ENCODE measurements at regions not wholly inside any gene's neighbourhood (a gene's known extent, or its start where the extent isn't known, plus 50 kb on each side); places are given as distances from the start of the nearest gene placed in this dataset.
"Not testable (repeated sequence)": the region's sequence is repeated elsewhere in the genome, so short reads cannot be mapped to it uniquely, and the experiment has no call there.

DNA sequence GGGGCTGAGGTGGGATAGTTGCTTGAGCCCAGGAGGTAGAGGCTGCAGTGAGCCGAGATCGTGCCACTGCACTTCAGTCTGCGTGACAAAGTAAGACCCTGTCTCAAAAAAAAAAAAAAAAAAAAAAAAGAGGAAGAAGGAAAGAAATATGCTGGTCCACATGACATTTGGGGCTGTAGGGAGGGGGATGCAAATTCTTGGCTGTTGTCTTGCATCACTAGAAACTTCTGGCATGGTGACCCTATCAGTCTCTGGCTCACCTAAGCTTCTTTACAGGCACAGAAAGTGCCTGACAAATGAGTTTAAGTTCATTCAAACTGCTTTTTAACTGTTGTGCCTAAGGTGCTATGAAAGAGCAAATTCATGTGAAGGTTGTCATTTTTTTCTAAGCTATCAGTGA is 93.5 kb downstream of the NBPF8 start:
- H3K4me1 ChIP-seq (replicated peaks in 1 of 2; ENCODE audit: control insufficient read depth in 2 of 2, insufficient read depth in 2 of 2, low read length in 2 of 2); H3K79me2 ChIP-seq (ENCODE audit: control insufficient read depth, insufficient read depth, low read length); H3K9me1 ChIP-seq (ENCODE audit: control insufficient read depth, insufficient read depth, low read length); H3K4me3 ChIP-seq; H3K27ac ChIP-seq (ENCODE audit: extremely low read depth, low read depth, low read length); POLR2A ChIA-PET; H3K9ac ChIP-seq (ENCODE audit: insufficient read depth in 1 of 2, low read depth in 2 of 2, low read length in 2 of 2); BruUV-seq (replicated peaks); H2AFZ ChIP-seq (ENCODE audit: low read depth, low read length); ATAC-seq; CTCF ChIA-PET (ENCODE audit: low intra/inter-chr PET ratio); in situ Hi-C loops (cut with MboI); H3K4me2 ChIP-seq (ENCODE audit: insufficient read depth, low read length); DNase-seq (ENCODE audit: extremely low read depth in 1 of 4, low spot score in 3 of 4); H4K20me1 ChIP-seq (replicated peaks; ENCODE audit: control insufficient read depth, insufficient read depth, low read length); H3K9me3 ChIP-seq (replicated peaks; ENCODE audit: control insufficient read depth, insufficient read depth, low read depth, low read length); FAIRE-seq; intact Hi-C loops (cut with micrococcal nuclease); H3K27me3 ChIP-seq (ENCODE audit: control insufficient read depth in 2 of 2, insufficient read depth in 2 of 2, low read length in 2 of 2): not testable (repeated sequence)
- 96% methylated on average over 3 of the region's 3 CpGs for WGBS (ENCODE audit: insufficient coverage, low coverage, missing lambda C conversion rate)
- H3K36me3 ChIP-seq (ENCODE audit: control insufficient read depth, insufficient read depth, low read length): peaks cover 21% of the 10 kb centered on the region; the same call in 1 of the 3 replicates

GRCh38 chr1:120509258-120509657 is 94.4 kb downstream of the NBPF8 start:
- in situ Hi-C loops (cut with MboI); DNase-seq (ENCODE audit: extremely low read depth in 1 of 4, low spot score in 3 of 4); FAIRE-seq; CTCF ChIA-PET (ENCODE audit: low intra/inter-chr PET ratio); H3K9me3 ChIP-seq (replicated peaks; ENCODE audit: control insufficient read depth, insufficient read depth, low read depth, low read length); intact Hi-C loops (cut with micrococcal nuclease); H3K9me1 ChIP-seq (ENCODE audit: control insufficient read depth, insufficient read depth, low read length); H3K9ac ChIP-seq (ENCODE audit: insufficient read depth in 1 of 2, low read depth in 2 of 2, low read length in 2 of 2); H3K4me3 ChIP-seq; H3K79me2 ChIP-seq (ENCODE audit: control insufficient read depth, insufficient read depth, low read length); H3K4me1 ChIP-seq (replicated peaks in 1 of 2; ENCODE audit: control insufficient read depth in 2 of 2, insufficient read depth in 2 of 2, low read length in 2 of 2); BruUV-seq (replicated peaks); H4K20me1 ChIP-seq (replicated peaks; ENCODE audit: control insufficient read depth, insufficient read depth, low read length); H2AFZ ChIP-seq (ENCODE audit: low read depth, low read length); H3K27me3 ChIP-seq (ENCODE audit: control insufficient read depth in 2 of 2, insufficient read depth in 2 of 2, low read length in 2 of 2); ATAC-seq; H3K4me2 ChIP-seq (ENCODE audit: insufficient read depth, low read length); H3K27ac ChIP-seq (ENCODE audit: extremely low read depth, low read depth, low read length); POLR2A ChIA-PET: not testable (repeated sequence)
- no CpG with 5 or more reads among the region's 5 CpGs for WGBS (ENCODE audit: insufficient coverage, low coverage, missing lambda C conversion rate)
- H3K36me3 ChIP-seq (ENCODE audit: control insufficient read depth, insufficient read depth, low read length): peaks cover 16% of the 10 kb centered on the region; the same call in 1 of the 3 replicates

DNA sequence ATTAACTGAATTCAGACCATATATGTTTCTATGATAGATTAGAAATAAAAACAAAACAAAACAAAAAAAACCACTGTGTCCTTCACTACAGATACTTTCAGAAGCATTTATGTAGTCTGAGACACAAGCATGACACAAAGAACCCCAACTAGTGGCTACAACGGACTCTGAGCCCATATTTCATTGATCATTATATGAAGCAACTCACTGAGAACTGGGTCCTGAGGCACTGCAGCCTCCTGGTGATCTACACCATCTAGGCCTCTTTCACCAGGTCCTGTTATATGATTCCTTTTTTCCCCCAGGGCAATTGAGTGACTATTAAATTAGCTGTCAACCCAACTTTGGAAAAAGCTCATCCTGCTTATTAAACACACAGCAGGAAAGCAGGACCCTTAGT is 98.3 kb downstream of the NBPF8 start:
- H3K4me1 ChIP-seq (replicated peaks in 1 of 2; ENCODE audit: control insufficient read depth in 2 of 2, insufficient read depth in 2 of 2, low read length in 2 of 2); DNase-seq (ENCODE audit: extremely low read depth in 1 of 4, low spot score in 3 of 4); H3K9me3 ChIP-seq (replicated peaks; ENCODE audit: control insufficient read depth, insufficient read depth, low read depth, low read length); H3K4me2 ChIP-seq (ENCODE audit: insufficient read depth, low read length); H2AFZ ChIP-seq (ENCODE audit: low read depth, low read length); H3K27me3 ChIP-seq (ENCODE audit: control insufficient read depth in 2 of 2, insufficient read depth in 2 of 2, low read length in 2 of 2); intact Hi-C loops (cut with micrococcal nuclease); H3K9ac ChIP-seq (ENCODE audit: insufficient read depth in 1 of 2, low read depth in 2 of 2, low read length in 2 of 2); H3K27ac ChIP-seq (ENCODE audit: extremely low read depth, low read depth, low read length); H3K9me1 ChIP-seq (ENCODE audit: control insufficient read depth, insufficient read depth, low read length); ATAC-seq; H3K4me3 ChIP-seq; in situ Hi-C loops (cut with MboI); POLR2A ChIA-PET; H3K79me2 ChIP-seq (ENCODE audit: control insufficient read depth, insufficient read depth, low read length); FAIRE-seq; BruUV-seq (replicated peaks); CTCF ChIA-PET (ENCODE audit: low intra/inter-chr PET ratio); H4K20me1 ChIP-seq (replicated peaks; ENCODE audit: control insufficient read depth, insufficient read depth, low read length): not testable (repeated sequence)
- no CpG with 5 or more reads among the region's 1 CpG for WGBS (ENCODE audit: insufficient coverage, low coverage, missing lambda C conversion rate)
- H3K36me3 ChIP-seq (ENCODE audit: control insufficient read depth, insufficient read depth, low read length): peaks cover 18% of the 10 kb centered on the region; the same call in 1 of the 3 replicates

DNA sequence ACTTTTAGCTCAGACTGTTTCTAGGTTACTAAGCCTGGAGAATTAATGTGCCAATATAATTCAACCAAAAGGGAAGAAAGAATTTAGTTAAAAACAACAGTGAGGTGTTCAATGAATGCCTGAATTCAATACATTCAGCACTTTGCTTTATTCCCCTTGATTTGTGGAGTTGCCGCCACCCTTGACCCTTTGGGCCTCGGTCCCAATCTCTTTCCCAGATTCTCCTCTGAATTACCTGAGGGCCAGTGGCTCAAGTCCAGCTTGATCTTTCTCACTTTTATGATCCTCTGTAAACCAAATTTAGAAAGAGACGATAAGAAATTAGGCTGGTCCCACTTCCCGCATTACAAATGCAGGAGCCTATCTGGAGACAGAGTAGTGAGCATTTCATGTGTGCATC is 98.7 kb downstream of the NBPF8 start:
- intact Hi-C loops (cut with micrococcal nuclease); H3K4me3 ChIP-seq; ATAC-seq; H3K4me2 ChIP-seq (ENCODE audit: insufficient read depth, low read length); H3K9me1 ChIP-seq (ENCODE audit: control insufficient read depth, insufficient read depth, low read length); in situ Hi-C loops (cut with MboI); DNase-seq (ENCODE audit: extremely low read depth in 1 of 4, low spot score in 3 of 4); H4K20me1 ChIP-seq (replicated peaks; ENCODE audit: control insufficient read depth, insufficient read depth, low read length); CTCF ChIA-PET (ENCODE audit: low intra/inter-chr PET ratio); H3K9ac ChIP-seq (ENCODE audit: insufficient read depth in 1 of 2, low read depth in 2 of 2, low read length in 2 of 2); H3K4me1 ChIP-seq (replicated peaks in 1 of 2; ENCODE audit: control insufficient read depth in 2 of 2, insufficient read depth in 2 of 2, low read length in 2 of 2); FAIRE-seq; POLR2A ChIA-PET; H3K79me2 ChIP-seq (ENCODE audit: control insufficient read depth, insufficient read depth, low read length); H2AFZ ChIP-seq (ENCODE audit: low read depth, low read length); H3K9me3 ChIP-seq (replicated peaks; ENCODE audit: control insufficient read depth, insufficient read depth, low read depth, low read length); BruUV-seq (replicated peaks); H3K27ac ChIP-seq (ENCODE audit: extremely low read depth, low read depth, low read length); H3K27me3 ChIP-seq (ENCODE audit: control insufficient read depth in 2 of 2, insufficient read depth in 2 of 2, low read length in 2 of 2): not testable (repeated sequence)
- no CpG with 5 or more reads among the region's 4 CpGs for WGBS (ENCODE audit: insufficient coverage, low coverage, missing lambda C conversion rate)
- H3K36me3 ChIP-seq (ENCODE audit: control insufficient read depth, insufficient read depth, low read length): peaks cover 18% of the 10 kb centered on the region; the same call in 1 of the 3 replicates

All from K562 (cell line).